ENCODE measurements at regions not wholly inside any gene's neighbourhood (a gene's known extent, or its start where the extent isn't known, plus 50 kb on each side); places are given as distances from the start of the nearest gene placed in this dataset.

GRCh38 chr3:72229952-72230351 lies 445.0 kb upstream of the PROK2 start:
- Histone ChIP-seq H3K9me3 (ENCODE audit: control insufficient read depth, insufficient read depth, low read depth, low read length) (0 out of 2 replicates have a peak, but pooled peaks cover 2% of the 10 kb centered on the region), H3K4me3 (ENCODE audit: low read depth in 2 of 2, low read length in 2 of 2) (no peak overlapping the region), H3K36me3 (ENCODE audit: control insufficient read depth, insufficient read depth, low read length) (no peaks in the 10 kb centered on the region), H3K27me3 (ENCODE audit: control insufficient read depth, insufficient read depth, low read length) (no peaks in the 10 kb centered on the region), H3K27ac (ENCODE audit: low read length) (no peak overlapping the region), H3K4me1 (ENCODE audit: control insufficient read depth, insufficient read depth, low read length) (no peaks in the 10 kb centered on the region)
- TF ChIP-seq POLR2AphosphoS5 (IDR thresholded peaks at IDR 0.05; ENCODE audit: low read depth, low read length) (no peak), SIN3A (IDR thresholded peaks at IDR 0.05; ENCODE audit: borderline replicate concordance, insufficient read depth, low read depth, low read length) (no peak), REST (IDR thresholded peaks at IDR 0.05; ENCODE audit: insufficient read depth in 1 of 2, low read depth in 2 of 2, low read length in 1 of 2) (no peak), TCF7L2 (IDR thresholded peaks at IDR 0.05; ENCODE audit: low read depth, low read length) (0 out of 2 replicates have a peak, but pooled peaks have one; percentile 22), CTCF (IDR thresholded peaks at IDR 0.05) (no peak)
- ATAC-seq (no peak), DNase-seq (ENCODE audit: low read depth, low spot score) (no peak)
- in situ Hi-C loops (cut with HindIII; ENCODE audit: low pct_unique_long_range_greater_than_20kb, low sequenced_read_pairs) (no loop called here), intact Hi-C loops (cut with micrococcal nuclease; ENCODE audit: unreplicated experiment) (no loop called here)
- POLR2A ChIA-PET, result no interaction called here
- BruUV-seq (replicated peaks), result no TSS peak
- CTCF ChIA-PET, result no interaction called here

- no peaks in the 10 kb centered on the region for H3K27me3 ChIP-seq (ENCODE audit: control insufficient read depth, insufficient read depth, low read length)
- no peak for TF ChIP-seq POLR2AphosphoS5 (IDR thresholded peaks at IDR 0.05; ENCODE audit: low read depth, low read length)
- no peak for TF ChIP-seq SIN3A (IDR thresholded peaks at IDR 0.05; ENCODE audit: borderline replicate concordance, insufficient read depth, low read depth, low read length)
- TF ChIP-seq REST (IDR thresholded peaks at IDR 0.05; ENCODE audit: insufficient read depth in 1 of 2, low read depth in 2 of 2, low read length in 1 of 2), result no peak
- no peak for TF ChIP-seq TCF7L2 (IDR thresholded peaks at IDR 0.05; ENCODE audit: low read depth, low read length)
- no peak for TF ChIP-seq CTCF (IDR thresholded peaks at IDR 0.05)
- no TSS peak for BruUV-seq (replicated peaks)
- intact Hi-C loops (cut with micrococcal nuclease; ENCODE audit: unreplicated experiment) (no loop called here), in situ Hi-C loops (cut with HindIII; ENCODE audit: low pct_unique_long_range_greater_than_20kb, low sequenced_read_pairs) (no loop called here)
- ATAC-seq, result no peak
- no peaks in the 10 kb centered on the region for H3K4me1 ChIP-seq (ENCODE audit: control insufficient read depth, insufficient read depth, low read length)
- H3K27ac ChIP-seq (ENCODE audit: low read length), result no peak overlapping the region
- CTCF ChIA-PET, result interaction anchor here (0.6 kb wide), 1 partner anchor 1639 kb away, joined by 3 read pairs; no protein-coding TSS in a partner anchor
- POLR2A ChIA-PET, result no interaction called here
- no peaks in the 10 kb centered on the region for H3K36me3 ChIP-seq (ENCODE audit: control insufficient read depth, insufficient read depth, low read length)
- no peak overlapping the region for H3K4me3 ChIP-seq (ENCODE audit: low read depth in 2 of 2, low read length in 2 of 2)
- no peak for DNase-seq (ENCODE audit: low read depth, low spot score)
- 0 out of 2 replicates have a peak, but pooled peaks cover 2% of the 10 kb centered on the region for H3K9me3 ChIP-seq (ENCODE audit: control insufficient read depth, insufficient read depth, low read depth, low read length)
These were observed 442.6 kb upstream of the PROK2 start for GRCh38 chr3:72227486-72228070.
